ENCODE measurements at regions not wholly inside any gene's neighbourhood (a gene's known extent, or its start where the extent isn't known, plus 50 kb on each side); places are given as distances from the start of the nearest gene placed in this dataset.

GRCh38 chr5:54765165-54766028 lies 220.0 kb downstream of the ESM1 start:
- DNase-seq = no peak

- DNase-seq = no peak
These were observed 221.0 kb downstream of the ESM1 start for GRCh38 chr5:54764102-54765090.

DNA sequence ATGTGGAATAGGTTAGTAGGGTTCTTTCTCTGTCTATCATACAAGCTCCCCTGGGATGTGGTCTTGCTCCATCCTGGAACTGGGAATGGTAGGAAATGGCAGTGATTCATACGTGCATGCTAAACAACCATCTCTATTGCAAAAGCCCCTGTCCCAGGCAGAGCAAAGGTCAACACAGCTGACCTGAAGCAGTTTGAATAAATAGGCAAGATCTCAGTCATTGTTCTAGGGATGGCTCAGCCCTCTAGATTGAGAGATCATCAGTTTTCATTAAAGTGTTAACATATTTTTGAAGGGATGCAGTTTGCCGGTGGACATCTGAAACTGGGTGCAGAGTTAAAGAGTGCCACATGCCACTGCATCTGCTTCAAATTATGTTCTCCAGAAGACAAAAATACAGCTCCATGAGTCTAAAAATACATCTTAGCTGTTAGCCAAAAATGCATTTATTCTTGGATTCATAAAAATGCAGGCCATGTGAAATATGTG lies 224.1 kb downstream of the ESM1 start:
- no peak for DNase-seq

GRCh38 chr5:54760182-54760935 lies 225.0 kb downstream of the ESM1 start:
- DNase-seq = no peak

GRCh38 chr5:54758038-54758437 lies 227.4 kb downstream of the ESM1 start:
- no peak for DNase-seq

- DNase-seq = no peak
These were observed 227.9 kb downstream of the ESM1 start for GRCh38 chr5:54757541-54757940.

- DNase-seq = no peak
These were observed 228.5 kb downstream of the ESM1 start for GRCh38 chr5:54756796-54757402.

GRCh38 chr5:54756301-54756700 lies 229.1 kb downstream of the ESM1 start:
- DNase-seq = no peak

GRCh38 chr5:54754878-54755277 lies 230.5 kb downstream of the ESM1 start:
- no peak for DNase-seq

DNA sequence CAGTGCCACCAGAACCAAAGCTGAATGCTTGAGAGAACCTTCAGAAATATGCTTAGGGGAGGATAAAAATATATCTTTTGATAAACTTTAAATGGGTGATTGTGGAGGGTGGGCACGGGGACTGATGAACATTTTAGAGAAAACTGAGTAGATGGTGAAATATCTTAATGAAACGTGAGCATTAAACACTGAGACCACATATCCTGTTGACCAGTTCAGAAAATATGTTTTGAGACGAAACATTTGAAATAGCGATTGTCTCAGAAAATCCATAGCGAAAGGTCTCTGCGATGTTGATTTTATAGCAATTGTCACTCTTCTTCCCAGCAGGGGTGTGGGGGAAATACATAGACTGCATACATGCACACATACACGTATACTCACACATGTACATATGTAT lies 231.0 kb downstream of the ESM1 start:
- DNase-seq = no peak

DNA sequence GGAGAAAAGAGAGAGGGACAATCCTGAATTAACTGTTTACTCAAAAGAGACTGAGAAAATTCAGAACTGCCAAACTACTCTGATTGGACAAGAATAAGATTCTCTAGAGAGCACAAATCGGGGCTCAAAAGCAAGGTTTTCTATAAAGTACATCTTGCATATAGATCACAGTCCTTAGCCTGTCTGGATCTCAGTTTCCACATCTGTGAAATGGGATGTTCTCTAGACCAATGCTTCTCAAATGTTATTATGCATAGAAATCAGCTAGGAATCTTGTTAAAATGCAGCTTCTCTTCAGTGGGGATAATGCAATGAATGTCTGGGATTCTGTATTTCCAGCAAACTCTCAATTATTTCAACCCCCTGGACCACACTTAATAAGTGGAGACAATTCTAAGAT lies 231.6 kb downstream of the ESM1 start:
- no peak for DNase-seq

GRCh38 chr5:54753034-54753433 lies 232.4 kb downstream of the ESM1 start:
- DNase-seq = no peak

DNA sequence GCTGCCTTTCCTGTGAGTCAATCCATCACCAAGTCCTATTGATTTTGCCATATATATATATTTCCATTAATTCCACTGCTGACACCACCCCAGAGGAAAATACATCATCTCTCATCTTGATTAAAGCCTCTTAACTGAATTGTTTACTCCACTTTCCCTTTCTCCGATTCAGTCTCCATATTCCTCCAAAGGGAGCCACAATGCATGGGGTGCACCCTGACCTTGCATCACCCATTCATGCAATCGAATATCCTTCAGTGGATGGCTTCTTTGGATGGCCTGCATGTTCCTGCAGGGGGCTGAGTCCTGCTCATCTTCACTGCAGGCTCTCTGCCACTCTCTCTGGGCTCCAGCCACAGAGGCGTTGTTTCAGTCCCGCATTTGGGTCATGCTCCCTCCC lies 231.0 kb downstream of the SNX18 start:
- DNase-seq = no peak

- no peak for DNase-seq
These were observed 229.3 kb downstream of the SNX18 start for GRCh38 chr5:54746777-54747398.

DNA sequence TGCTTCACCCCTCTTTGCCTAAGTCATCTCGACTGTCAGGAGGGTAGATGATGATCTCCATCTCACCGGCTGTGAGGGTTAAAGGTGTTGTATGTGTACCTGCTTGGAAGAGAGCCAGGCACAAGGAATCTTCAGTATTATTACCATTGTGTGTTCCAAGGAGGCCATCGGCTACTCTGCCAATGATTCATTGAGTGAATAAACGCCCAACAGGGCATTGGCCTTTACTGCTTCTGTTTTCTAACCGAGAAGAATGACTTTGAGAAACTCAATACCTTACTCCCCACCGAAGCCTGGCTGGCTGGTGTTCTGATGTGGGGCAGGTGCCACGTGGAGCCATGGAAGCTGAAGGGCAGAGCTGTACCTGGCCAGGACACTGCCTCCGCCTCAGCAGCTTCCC lies 228.8 kb downstream of the SNX18 start:
- no peak for DNase-seq

DNA sequence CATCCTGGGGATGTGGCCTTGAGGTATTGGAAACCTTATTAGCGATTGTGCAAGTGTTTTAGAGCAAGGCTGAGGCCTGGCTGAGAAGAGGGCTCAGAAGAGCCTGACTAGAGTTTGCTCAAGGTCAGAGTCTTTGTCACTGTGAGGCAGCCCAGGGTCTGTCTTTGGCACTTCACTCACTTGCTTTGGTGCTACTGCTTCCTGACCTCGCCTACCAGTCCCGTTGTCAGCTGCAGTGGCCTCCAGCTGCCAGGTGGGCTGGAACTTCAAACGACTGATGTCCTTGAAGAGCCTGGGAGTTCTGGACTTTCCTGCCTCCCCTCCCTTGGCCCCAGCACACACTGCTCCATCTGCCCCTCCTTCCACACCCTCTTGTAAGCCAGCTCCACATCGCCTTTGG lies 228.0 kb downstream of the SNX18 start:
- no peak for DNase-seq

- peak; percentile 49 for DNase-seq
These were observed 226.6 kb downstream of the SNX18 start for GRCh38 chr5:54743997-54744788.

DNA sequence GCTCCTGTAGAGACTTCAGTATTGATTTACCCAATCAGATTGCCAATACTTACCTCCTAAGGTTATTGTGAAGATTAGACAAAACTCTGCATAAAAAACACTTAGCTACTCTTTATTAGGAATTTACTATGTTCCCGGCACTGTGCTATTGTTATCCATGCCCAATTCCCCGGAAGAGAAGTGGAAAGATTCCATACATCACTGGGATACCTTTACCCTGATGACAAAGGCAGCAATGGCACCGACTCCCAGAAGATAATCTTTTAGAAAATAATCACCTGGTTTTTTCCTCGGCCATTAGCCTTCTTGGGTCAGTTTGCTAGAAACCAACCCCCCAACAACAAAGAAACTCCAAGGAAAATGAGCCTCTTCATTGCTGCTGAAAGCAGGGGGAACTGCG lies 226.0 kb downstream of the SNX18 start:
- no peak for DNase-seq

- no peak for DNase-seq
These were observed 224.9 kb downstream of the SNX18 start for GRCh38 chr5:54742417-54742891.

DNA sequence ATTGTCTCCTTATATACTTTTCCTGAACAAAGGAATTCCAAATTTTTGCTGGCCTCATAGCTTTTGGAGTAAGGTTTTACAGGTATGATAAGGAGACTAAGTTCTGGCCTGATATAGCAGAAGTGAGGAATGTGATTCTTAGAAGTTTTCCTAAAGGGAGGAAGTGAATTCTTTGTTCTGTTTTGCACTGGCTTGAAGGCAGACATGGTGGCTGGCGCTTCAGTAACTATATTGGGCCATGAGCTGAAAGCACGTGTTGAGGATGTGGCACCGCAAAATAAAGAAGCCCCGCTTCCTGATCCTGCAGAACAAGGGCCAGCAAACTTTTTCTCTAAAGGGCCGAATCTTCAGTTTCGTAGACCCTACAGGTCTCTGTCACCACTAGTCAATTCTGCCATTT lies 224.2 kb downstream of the SNX18 start:
- no peak for DNase-seq

DNA sequence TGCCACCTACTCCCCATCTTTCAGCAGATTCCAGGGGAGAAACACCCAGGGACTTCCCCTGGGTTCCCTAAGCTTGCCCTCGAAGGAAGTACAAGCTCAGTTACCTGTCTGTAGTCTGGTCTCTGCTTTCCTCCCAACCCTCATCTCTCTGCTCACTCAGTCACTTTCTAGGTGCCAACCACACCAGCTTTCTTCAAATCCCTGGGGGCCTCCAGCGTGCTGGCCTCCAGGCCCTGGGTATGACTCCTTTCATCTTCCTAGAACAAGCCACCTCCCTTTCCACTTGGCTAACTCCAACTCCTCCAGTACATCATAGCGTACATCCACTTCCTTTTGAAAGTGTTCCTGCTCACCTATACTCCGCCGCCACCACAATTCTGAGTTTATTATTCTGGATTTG lies 222.6 kb downstream of the SNX18 start:
- DNase-seq = no peak

All from right hindlimb (tissue), 1 donor.